ENCODE measurements at regions not wholly inside any gene's neighbourhood (a gene's known extent, or its start where the extent isn't known, plus 50 kb on each side); places are given as distances from the start of the nearest gene placed in this dataset.

DNA sequence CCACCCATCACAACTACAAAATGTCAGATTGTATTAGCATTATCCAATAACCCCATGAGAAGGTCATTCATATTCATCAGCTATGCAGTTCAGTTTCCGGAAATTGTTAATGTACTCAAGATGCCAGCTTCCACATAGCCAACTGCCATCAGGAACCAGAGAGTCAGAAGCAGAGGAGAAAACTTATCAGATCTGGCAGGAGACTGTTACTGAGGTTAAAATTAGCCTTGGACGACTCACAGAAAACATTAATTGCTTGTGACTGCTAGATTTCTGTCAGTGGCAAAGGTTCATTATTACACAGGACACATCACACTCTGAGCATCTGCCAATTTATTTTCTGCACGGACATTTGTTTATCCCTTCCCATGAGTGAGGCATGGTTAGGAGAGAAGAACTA lies 352.8 kb downstream of the DHRSX start (continued):
- TF ChIP-seq MEF2A (IDR thresholded peaks at IDR 0.05; ENCODE audit: borderline replicate concordance, low read depth) (peak; percentile 54; the same call in 1 of the 2 replicates), EZH2phosphoT487 (IDR thresholded peaks at IDR 0.05; ENCODE audit: borderline replicate concordance, low read depth) (no peak)
- TF ChIP-seq, protein P1, sequence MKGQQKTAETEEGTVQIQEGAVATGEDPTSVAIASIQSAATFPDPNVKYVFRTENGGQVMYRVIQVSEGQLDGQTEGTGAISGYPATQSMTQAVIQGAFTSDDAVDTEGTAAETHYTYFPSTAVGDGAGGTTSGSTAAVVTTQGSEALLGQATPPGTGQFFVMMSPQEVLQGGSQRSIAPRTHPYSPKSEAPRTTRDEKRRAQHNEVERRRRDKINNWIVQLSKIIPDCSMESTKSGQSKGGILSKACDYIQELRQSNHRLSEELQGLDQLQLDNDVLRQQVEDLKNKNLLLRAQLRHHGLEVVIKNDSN (IDR thresholded peaks at IDR 0.05; ENCODE audit: borderline replicate concordance, low read depth), result no peak
- TF ChIP-seq, protein P2, sequence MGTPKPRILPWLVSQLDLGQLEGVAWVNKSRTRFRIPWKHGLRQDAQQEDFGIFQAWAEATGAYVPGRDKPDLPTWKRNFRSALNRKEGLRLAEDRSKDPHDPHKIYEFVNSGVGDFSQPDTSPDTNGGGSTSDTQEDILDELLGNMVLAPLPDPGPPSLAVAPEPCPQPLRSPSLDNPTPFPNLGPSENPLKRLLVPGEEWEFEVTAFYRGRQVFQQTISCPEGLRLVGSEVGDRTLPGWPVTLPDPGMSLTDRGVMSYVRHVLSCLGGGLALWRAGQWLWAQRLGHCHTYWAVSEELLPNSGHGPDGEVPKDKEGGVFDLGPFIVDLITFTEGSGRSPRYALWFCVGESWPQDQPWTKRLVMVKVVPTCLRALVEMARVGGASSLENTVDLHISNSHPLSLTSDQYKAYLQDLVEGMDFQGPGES (IDR thresholded peaks at IDR 0.05; ENCODE audit: low read depth, low read length), result no peak

DNA sequence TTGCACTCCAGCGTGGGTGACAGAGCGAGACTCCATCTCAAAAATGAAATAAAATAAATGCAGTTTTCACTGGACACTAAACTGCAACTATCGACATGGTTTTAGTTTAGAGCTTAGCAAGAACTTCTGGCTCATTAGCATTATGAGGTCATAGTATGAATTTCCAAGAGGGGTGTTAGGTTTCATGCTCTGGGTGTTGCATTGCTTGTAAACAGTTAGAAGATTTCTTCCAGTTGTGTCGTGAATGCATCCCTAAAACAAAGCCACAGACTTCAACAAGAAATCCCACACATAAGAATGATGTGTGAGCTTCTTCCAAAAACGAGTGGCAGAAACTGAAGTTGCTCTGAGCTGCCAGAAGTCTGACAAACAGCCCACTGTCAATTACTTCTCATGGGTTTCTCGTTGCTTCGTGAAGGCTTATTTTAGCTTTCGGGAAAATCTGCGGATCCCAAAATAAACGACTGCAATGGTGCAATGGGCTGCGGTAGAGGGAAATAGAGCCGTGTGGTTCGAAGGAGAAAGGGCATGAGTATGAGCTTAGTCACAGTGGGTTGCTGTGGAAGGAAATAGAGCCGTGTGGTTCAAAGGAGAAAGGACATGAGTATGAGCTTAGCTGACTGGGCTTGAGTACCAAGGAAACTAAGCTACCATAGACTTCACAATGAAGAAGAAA lies 354.9 kb downstream of the DHRSX start:
- TF ChIP-seq RCOR1 (IDR thresholded peaks at IDR 0.05; ENCODE audit: low read length) (no peak), EP300 (IDR thresholded peaks at IDR 0.05; ENCODE audit: borderline replicate concordance in 1 of 2, low read depth in 1 of 2, low read length in 1 of 2) (no peak), MXI1 (IDR thresholded peaks at IDR 0.05; ENCODE audit: low read depth, low read length) (no peak), TCF12 (IDR thresholded peaks at IDR 0.05) (no peak), NFIC (IDR thresholded peaks at IDR 0.05; ENCODE audit: borderline replicate concordance) (no peak)
- TF ChIP-seq, protein P2 (IDR thresholded peaks at IDR 0.05; ENCODE audit: low read depth, low read length), result no peak
- no peaks in the 10 kb centered on the region for H3K9me2 ChIP-seq
- peak overlapping the region; percentile 50; the same call in 1 of the 2 replicates for H3K4me2 ChIP-seq
- no peaks in the 10 kb centered on the region for H4K20me1 ChIP-seq (ENCODE audit: insufficient read depth)
- no peak for DNase-seq
- H3K27me3 ChIP-seq (ENCODE audit: insufficient read depth), result no peaks in the 10 kb centered on the region
- H3K36me3 ChIP-seq (replicated peaks in 1 of 2; ENCODE audit: control insufficient read depth in 1 of 2, insufficient read depth in 2 of 2, low read length in 1 of 2), result no peaks in the 10 kb centered on the region
- POLR2A ChIA-PET, result no interaction called here
- 35% methylated on average over 14 of the region's 14 CpGs for WGBS (ENCODE audit: low lambda C conversion rate)
- peaks cover 4% of the 10 kb centered on the region for H3F3A ChIP-seq (replicated peaks; ENCODE audit: insufficient read depth)
- no peaks in the 10 kb centered on the region for H3K9me3 ChIP-seq
- H3K4me3 ChIP-seq (ENCODE audit: low read depth in 2 of 2, low read length in 1 of 2), result peak overlapping the region in 1 of 2 experiments; percentile 31; a peak in 1 of 4 replicates
- H3K9ac ChIP-seq, result no peak overlapping the region
- H3K4me1 ChIP-seq (ENCODE audit: control insufficient read depth in 1 of 2, insufficient read depth in 2 of 2, low read depth in 1 of 2, low read length in 1 of 2), result peaks cover 0 to 7% of the 10 kb centered on the region in 2 experiments; a peak in 2 of 4 replicates
- H3K79me2 ChIP-seq (ENCODE audit: insufficient read depth), result no peaks in the 10 kb centered on the region
- H3K27ac ChIP-seq (ENCODE audit: low read depth in 2 of 2, low read length in 1 of 2), result peak overlapping the region in 1 of 2 experiments; percentile 43; a peak in 1 of 4 replicates
- CTCF ChIA-PET, result no interaction called here
- no peak overlapping the region for H2AFZ ChIP-seq (ENCODE audit: low read depth)

DNA sequence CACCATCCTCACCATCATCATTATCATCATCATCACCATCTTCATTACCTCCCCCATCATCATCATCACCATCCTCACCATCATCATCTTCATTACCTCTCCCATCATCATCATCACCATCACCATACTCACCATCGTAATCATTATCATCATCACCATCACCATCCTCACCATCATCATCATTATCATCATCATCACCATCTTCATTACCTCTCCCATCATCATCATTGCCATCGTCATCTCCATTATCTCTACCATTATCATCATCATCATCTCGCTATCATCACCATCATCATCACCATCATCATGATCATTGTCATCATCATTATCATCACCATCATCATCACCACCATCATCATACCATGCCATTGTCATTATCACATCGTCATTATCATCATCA lies 362.9 kb downstream of the DHRSX start:
- no peaks in the 10 kb centered on the region for H3K4me1 ChIP-seq (ENCODE audit: control insufficient read depth in 1 of 2, insufficient read depth in 2 of 2, low read depth in 1 of 2, low read length in 1 of 2)
- TF ChIP-seq TCF12 (IDR thresholded peaks at IDR 0.05) (no peak), EP300 (IDR thresholded peaks at IDR 0.05; ENCODE audit: borderline replicate concordance in 1 of 2, low read depth in 1 of 2, low read length in 1 of 2) (no peak), SIN3A (IDR thresholded peaks at IDR 0.05; ENCODE audit: borderline replicate concordance, low read depth, low read length) (no peak), JUND (IDR thresholded peaks at IDR 0.05) (no peak), POLR2AphosphoS5 (IDR thresholded peaks at IDR 0.05; ENCODE audit: low read depth, low read length) (no peak), NRF1 (IDR thresholded peaks at IDR 0.05; ENCODE audit: low read depth, low read length) (no peak), SMC3 (IDR thresholded peaks at IDR 0.05; ENCODE audit: low read depth, low read length) (no peak)
- TF ChIP-seq, protein P3, sequence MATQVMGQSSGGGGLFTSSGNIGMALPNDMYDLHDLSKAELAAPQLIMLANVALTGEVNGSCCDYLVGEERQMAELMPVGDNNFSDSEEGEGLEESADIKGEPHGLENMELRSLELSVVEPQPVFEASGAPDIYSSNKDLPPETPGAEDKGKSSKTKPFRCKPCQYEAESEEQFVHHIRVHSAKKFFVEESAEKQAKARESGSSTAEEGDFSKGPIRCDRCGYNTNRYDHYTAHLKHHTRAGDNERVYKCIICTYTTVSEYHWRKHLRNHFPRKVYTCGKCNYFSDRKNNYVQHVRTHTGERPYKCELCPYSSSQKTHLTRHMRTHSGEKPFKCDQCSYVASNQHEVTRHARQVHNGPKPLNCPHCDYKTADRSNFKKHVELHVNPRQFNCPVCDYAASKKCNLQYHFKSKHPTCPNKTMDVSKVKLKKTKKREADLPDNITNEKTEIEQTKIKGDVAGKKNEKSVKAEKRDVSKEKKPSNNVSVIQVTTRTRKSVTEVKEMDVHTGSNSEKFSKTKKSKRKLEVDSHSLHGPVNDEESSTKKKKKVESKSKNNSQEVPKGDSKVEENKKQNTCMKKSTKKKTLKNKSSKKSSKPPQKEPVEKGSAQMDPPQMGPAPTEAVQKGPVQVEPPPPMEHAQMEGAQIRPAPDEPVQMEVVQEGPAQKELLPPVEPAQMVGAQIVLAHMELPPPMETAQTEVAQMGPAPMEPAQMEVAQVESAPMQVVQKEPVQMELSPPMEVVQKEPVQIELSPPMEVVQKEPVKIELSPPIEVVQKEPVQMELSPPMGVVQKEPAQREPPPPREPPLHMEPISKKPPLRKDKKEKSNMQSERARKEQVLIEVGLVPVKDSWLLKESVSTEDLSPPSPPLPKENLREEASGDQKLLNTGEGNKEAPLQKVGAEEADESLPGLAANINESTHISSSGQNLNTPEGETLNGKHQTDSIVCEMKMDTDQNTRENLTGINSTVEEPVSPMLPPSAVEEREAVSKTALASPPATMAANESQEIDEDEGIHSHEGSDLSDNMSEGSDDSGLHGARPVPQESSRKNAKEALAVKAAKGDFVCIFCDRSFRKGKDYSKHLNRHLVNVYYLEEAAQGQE (IDR thresholded peaks at IDR 0.05; ENCODE audit: low read depth, low read length), result no peak
- TF ChIP-seq, protein P2 (IDR thresholded peaks at IDR 0.05; ENCODE audit: low read depth, low read length), result no peak
- TF ChIP-seq, protein P1 (IDR thresholded peaks at IDR 0.05; ENCODE audit: borderline replicate concordance, low read depth), result no peak

More for the DNA sequence above, 362.9 kb downstream of the DHRSX start:
- ChIA-PET CTCF (no interaction called here), POLR2A (no interaction called here)
- Histone ChIP-seq H3K4me2 (no peak overlapping the region), H3K36me3 (replicated peaks in 1 of 2; ENCODE audit: control insufficient read depth in 1 of 2, insufficient read depth in 2 of 2, low read length in 1 of 2) (no peaks in the 10 kb centered on the region), H3K9me2 (no peaks in the 10 kb centered on the region), H3K27ac (ENCODE audit: low read depth in 2 of 2, low read length in 1 of 2) (no peak overlapping the region), H3K27me3 (ENCODE audit: insufficient read depth) (no peaks in the 10 kb centered on the region), H3K4me3 (ENCODE audit: low read depth in 2 of 2, low read length in 1 of 2) (no peak overlapping the region), H2AFZ (ENCODE audit: low read depth) (no peak overlapping the region), H3K9ac (no peak overlapping the region), H3K9me3 (no peaks in the 10 kb centered on the region), H3F3A (replicated peaks; ENCODE audit: insufficient read depth) (no peaks in the 10 kb centered on the region), H4K20me1 (ENCODE audit: insufficient read depth) (no peaks in the 10 kb centered on the region), H3K79me2 (ENCODE audit: insufficient read depth) (no peaks in the 10 kb centered on the region)
- no peak for DNase-seq
- WGBS (ENCODE audit: low lambda C conversion rate), result 59% methylated on average over 4 of the region's 4 CpGs
